HG03139 (cell line): ENCODE measurements at regions not wholly inside any gene's neighbourhood (a gene's known extent, or its start where the extent isn't known, plus 50 kb on each side); places are given as distances from the start of the nearest gene placed in this dataset.

ENCODE experiments used
- ATAC-seq: cut with Tn5 transposase; IDR thresholded peaks from one replicate; pipeline ENCODE4 v1.9.1; 2021; ENCODE audit not compliant: unreplicated experiment

DNA sequence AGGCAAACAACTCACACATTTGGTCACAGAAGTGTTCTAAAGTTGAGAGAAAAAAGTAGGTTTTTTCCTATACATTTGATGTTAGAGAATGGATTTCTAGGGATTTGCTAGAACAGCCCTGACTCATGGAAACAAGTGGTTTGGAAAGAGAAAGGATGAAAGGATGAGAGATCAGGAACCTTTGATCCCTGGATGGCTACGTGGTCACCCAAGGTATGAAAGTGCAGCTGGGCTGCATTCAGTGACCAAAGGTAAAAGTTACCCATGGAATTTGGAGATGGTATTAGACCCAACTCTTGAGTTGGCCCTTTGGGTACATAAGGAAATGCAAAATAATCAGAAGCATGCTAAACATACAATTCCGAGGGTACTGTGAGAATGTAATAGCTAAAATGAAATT lies 61.3 kb upstream of the SPIN1 start:
- no peak for ATAC-seq

DNA sequence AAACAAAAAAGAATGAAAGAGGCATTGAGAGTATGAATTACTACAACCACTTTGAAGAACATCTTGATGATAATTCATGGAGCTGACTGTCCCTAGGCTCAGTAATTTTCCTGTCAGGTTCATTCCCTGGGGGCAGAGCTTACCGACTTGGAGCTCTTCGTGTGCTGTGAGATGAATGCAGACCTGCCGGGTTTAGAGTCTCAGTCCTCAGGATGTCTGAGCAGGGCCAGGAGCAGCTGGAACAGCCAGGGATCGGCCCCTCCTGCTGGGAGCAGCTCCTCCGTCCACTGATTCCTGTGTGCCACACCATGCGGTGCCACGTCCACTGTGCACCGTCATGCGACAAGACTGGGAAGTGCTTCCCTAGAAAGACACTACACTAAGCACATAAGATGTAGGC lies 62.2 kb upstream of the SPIN1 start:
- ATAC-seq: no peak

GRCh38 chr9:88322906-88323566 lies 65.2 kb upstream of the SPIN1 start:
- ATAC-seq: peak; percentile 68

GRCh38 chr9:88321764-88322163 lies 66.5 kb upstream of the SPIN1 start:
- no peak for ATAC-seq

- no peak for ATAC-seq
Observed at GRCh38 chr9:88320748-88321415, 67.4 kb upstream of the SPIN1 start.

GRCh38 chr9:88319936-88320747 lies 68.1 kb upstream of the SPIN1 start:
- ATAC-seq: no peak

- no peak for ATAC-seq
Observed at GRCh38 chr9:88313364-88314220, 74.7 kb upstream of the SPIN1 start.

DNA sequence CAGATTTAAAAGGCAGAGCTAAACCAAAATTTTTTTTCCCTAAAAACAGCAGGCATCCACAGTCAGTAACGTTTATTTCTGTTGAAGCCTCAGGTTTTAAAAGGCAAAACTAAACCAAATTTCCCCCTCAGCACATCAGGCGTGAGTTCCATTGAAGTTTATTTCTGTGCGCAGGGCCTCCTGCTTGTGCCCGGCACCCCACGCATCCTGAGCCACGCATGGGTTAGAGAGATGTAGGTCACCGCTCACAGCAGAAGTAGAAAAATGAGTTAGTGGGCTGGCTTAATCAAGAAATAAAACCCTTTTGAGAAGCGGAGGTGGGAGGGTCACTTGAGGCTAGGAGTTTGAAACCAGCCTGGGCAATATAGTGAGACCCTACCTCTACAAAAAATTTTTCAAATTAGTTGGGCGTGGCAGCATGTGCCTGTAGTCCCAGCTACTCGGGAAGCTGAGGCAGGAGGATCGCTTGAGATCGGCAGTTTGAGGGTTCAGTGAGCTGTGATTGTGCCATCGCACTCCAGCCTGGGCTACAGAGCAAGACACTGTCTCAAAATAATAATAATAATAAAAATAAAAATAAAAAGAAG lies 75.6 kb upstream of the SPIN1 start:
- ATAC-seq: no peak

GRCh38 chr9:88312045-88312444 lies 76.2 kb upstream of the SPIN1 start:
- no peak for ATAC-seq

- ATAC-seq: no peak
Observed at GRCh38 chr9:88310310-88310980, 77.8 kb upstream of the SPIN1 start.

DNA sequence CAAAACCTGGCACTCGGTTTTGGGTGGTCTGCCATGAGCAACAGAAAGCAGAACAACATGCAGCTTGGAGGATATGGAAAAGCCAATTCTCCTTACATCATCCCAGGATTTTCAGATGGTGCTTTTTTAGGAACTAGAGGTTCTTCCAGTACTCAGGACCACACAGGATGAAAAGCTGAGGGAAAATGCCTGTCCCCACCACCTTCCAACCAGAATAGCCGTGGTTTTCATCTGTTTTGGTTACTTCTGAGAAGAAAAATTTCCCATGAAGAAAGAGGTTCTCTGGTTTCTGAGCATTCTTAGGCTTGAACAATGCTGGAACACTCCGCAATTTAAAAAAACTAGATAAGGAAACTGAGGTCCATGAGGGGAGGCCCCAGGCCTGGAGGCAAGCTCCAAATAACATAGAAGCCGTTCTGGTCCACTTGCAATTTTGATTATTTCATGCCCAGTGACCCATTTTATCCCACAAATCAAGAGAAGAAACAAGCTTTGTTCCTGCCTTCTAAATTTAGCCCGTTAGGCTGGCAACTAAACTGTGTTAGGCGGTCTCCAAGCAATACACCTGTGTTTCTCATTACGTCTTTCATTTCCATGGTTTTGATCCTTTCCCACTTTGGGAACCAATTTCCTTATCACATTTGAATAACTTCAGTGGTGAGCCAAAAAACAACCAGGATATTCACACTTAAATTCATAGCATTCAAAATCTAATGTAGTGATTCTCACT lies 79.2 kb upstream of the SPIN1 start:
- no peak for ATAC-seq

GRCh38 chr9:88307136-88307535 lies 81.1 kb upstream of the SPIN1 start:
- ATAC-seq: no peak

DNA sequence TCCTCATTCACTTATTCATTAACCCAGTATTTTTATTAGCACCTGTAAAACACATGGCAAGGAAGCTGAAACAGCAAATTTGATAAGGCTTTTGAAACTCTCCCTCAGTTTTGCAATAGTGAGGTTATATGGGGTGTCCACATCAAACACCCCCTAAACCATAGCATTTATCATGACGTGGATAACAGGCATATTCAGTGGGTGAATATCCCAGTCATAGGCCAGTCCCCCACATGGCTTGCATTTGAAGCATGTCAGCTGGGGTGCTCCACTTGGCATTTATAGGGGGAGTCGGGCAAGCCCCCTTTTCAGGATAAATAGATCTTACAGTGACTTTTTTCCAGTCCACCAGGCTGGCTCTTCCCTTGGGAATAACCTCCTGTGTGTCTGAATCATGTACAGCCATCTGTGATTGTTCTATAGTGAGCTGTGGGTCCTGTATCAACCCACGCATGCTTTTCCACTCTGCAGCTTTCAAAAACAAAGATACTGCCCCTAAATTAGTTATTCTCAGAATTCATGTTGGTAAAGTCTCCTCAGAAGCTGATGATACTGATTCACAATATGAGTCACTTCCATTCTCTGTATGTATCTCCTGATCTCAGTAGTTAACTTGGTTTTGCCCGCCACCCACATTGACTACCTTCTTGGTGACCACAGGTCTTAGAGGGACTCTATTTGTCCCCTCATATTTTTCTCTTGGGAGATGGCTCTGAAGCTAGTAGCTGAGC lies 84.4 kb upstream of the SPIN1 start:
- ATAC-seq: no peak

DNA sequence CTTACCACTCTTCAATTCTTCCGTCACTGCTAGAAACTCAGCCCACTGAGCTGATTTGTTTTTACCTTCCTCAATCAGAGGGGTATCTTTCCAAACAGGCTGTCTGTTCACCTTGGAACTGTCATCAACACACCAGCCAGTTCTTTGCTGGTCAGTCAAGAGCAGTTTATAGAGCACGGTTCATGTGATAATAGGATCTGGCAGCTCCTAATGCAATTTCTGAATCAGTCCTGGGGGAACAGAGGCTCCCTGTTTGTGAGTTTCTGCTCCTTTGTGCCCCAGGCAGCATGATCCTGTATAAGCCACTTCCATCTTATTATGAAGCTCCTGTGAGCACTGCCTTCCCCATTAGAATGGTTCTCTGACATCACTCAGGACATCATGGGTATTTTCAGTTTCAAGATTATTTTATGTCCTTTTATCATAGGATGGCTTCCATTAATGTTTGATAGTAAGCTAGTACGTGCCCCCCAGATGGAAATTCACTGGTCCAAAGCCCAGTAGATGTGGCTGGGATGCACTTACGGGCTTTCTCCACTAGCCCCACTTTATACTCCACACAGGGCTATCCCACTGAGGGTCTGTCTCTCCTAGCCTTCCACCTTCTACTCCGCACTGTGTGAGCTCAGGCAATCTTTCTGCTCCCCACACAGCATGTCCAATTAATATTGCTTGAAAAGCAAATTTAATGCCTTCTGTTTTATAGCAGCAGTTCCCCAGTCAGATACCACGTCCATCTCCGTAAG lies 85.5 kb upstream of the SPIN1 start:
- ATAC-seq: no peak

- no peak for ATAC-seq
Observed at GRCh38 chr9:88300556-88300955, 87.7 kb upstream of the SPIN1 start.

GRCh38 chr9:88291856-88292255 lies 96.4 kb upstream of the SPIN1 start:
- no peak for ATAC-seq

GRCh38 chr9:88291056-88291455 lies 97.2 kb upstream of the SPIN1 start:
- no peak for ATAC-seq

GRCh38 chr9:88289532-88289931 lies 98.7 kb upstream of the SPIN1 start:
- ATAC-seq: no peak
